ENCODE measurements at regions not wholly inside any gene's neighbourhood (a gene's known extent, or its start where the extent isn't known, plus 50 kb on each side); places are given as distances from the start of the nearest gene placed in this dataset.

DNA sequence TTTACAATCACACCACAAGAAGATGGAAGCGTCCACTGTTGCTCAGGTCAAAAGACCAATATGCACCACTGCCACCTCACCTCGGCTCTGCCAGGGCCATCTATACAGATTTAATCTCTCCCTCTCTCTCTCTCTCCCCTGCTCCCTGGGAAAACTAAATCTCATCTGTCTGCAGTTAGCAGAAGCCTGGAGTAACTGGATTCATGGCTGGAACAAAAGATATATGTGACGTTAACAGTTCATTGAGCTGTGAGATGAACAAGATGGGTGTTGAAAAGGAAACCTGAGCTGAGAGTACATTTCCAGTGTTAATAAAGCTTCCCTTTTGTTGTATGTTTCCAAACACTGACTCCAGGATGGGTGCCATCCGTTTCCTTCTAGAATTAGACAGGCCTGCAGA is 369.7 kb downstream of the CDK5RAP2 start:
- DNase-seq (ENCODE audit: low read depth), result no peak
- H3K4me3 ChIP-seq (ENCODE audit: low read depth, low read length), result no peak overlapping the region
- no peak for TF ChIP-seq CTCF (IDR thresholded peaks at IDR 0.05; ENCODE audit: insufficient read depth, low read depth, low read length, missing control alignments)

- DNase-seq (ENCODE audit: low read depth), result no peak
- no peak for TF ChIP-seq CTCF (IDR thresholded peaks at IDR 0.05; ENCODE audit: insufficient read depth, low read depth, low read length, missing control alignments)
- no peak overlapping the region for H3K4me3 ChIP-seq (ENCODE audit: low read depth, low read length)
Measured at GRCh38 chr9:120202856-120203654, 376.9 kb downstream of the CDK5RAP2 start.

DNA sequence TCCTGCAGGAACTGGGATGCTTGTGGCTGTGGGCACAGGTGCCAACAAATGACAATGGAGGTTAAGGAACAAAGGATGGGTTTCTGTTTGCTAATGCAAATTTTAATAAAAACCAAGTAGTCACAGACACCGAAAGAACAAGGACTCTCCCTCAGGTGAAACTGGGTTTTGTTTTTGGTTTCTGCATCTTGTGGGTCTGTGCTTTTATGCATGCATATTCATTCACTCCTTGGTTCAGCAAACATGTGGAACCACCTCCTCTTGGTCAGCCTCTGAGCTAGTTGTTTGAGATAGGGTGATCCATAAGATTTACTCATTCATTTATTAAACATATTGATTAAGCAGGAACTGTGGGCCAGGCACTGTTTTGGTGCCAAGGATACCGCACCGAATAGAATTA is 381.9 kb downstream of the CDK5RAP2 start:
- no peak for DNase-seq (ENCODE audit: low read depth)
- no peak for TF ChIP-seq CTCF (IDR thresholded peaks at IDR 0.05; ENCODE audit: insufficient read depth, low read depth, low read length, missing control alignments)

GRCh38 chr9:120197605-120198004 is 382.4 kb downstream of the CDK5RAP2 start:
- no peak for DNase-seq (ENCODE audit: low read depth)

More for the DNA sequence above, 381.9 kb downstream of the CDK5RAP2 start:
- no peak overlapping the region for H3K4me3 ChIP-seq (ENCODE audit: low read depth, low read length)

DNA sequence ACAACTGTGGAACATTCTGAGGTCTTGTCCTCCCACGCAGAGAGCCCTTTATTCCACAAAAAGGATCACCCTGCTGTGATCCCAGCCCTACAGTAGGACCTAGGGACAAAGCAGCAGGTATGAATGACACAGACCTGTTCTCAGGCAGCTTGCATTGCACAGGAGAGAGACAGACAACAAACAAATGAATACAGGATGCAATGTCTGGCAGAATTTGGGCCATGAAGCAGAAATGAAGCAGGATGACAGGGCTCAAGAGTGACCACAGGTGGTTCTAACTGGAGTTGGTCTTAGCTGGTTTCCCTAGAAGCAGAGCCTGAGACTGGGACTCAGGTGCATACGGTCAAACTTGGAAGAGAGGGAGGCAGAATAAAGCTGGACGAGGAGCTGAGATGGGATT is 388.8 kb downstream of the CDK5RAP2 start:
- TF ChIP-seq CTCF (IDR thresholded peaks at IDR 0.05; ENCODE audit: insufficient read depth, low read depth, low read length, missing control alignments), result no peak
- no peak overlapping the region for H3K4me3 ChIP-seq (ENCODE audit: low read depth, low read length)
- DNase-seq (ENCODE audit: low read depth), result no peak

More at GRCh38 chr9:120197605-120198004, 382.4 kb downstream of the CDK5RAP2 start:
- no peak overlapping the region for H3K4me3 ChIP-seq (ENCODE audit: low read depth, low read length)
- TF ChIP-seq CTCF (IDR thresholded peaks at IDR 0.05; ENCODE audit: insufficient read depth, low read depth, low read length, missing control alignments), result no peak

DNA sequence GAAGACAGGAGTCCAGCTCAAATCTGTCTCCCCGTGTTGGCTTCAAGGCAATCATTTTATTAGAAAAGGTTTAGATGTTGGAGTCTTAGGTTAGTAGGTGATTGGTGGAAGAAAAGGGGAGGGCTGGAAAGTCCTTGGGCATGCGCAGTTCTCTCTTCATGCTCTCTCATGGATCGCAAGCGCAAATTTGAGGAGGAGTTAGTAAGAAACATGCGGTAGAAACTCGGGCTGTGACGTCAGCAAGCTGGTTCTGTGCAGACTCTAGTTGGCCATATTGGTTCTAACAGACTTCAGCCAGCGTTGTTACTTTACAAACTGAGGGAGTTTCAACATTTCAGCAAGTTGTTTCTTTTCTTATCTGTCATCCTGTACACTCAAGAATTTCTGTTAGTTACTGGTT is 392.2 kb downstream of the CDK5RAP2 start:
- no peak overlapping the region for H3K4me3 ChIP-seq (ENCODE audit: low read depth, low read length)
- DNase-seq (ENCODE audit: low read depth), result no peak
- no peak for TF ChIP-seq CTCF (IDR thresholded peaks at IDR 0.05; ENCODE audit: insufficient read depth, low read depth, low read length, missing control alignments)

DNA sequence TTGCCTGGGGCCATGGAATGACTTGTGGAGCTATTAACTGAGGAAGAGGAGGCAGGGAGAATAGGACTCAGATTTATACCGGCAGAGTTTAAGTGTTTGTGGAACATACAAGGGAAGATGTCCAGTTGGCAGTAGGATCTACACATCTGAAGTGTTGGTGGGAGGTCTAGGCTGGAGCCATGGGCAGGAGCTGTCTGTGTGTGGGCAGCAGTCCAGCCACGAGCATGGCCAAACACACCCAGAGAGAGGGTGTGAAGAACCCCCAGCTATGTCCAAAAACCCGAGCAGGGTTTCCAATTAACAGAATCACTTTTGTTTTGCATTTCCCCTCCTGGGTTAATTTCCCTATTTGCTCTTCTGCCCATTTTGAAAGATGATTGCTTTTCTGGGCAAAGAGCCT is 393.7 kb downstream of the CDK5RAP2 start:
- no peak overlapping the region for H3K4me3 ChIP-seq (ENCODE audit: low read depth, low read length)
- DNase-seq (ENCODE audit: low read depth), result no peak
- TF ChIP-seq CTCF (IDR thresholded peaks at IDR 0.05; ENCODE audit: insufficient read depth, low read depth, low read length, missing control alignments), result no peak
